Neuronal stem cell (in vitro differentiated cells): ENCODE measurements at regions not wholly inside any gene's neighbourhood (a gene's known extent, or its start where the extent isn't known, plus 50 kb on each side); places are given as distances from the start of the nearest gene placed in this dataset.
"Not testable (repeated sequence)": the region's sequence is repeated elsewhere in the genome, so short reads cannot be mapped to it uniquely, and the experiment has no call there.

ENCODE experiments used
- DNase-seq: peaks from one replicate; pipeline ENCODE4 v3.0.0-alpha.2; 2013; ENCODE audit warnings: low spot score
- H2AFZ ChIP-seq: one replicate; pipeline ENCODE4 v1.6.1; 2013; ENCODE audit warnings: mild to moderate bottlenecking, low read length, inconsistent platforms
- H2AK5ac ChIP-seq: 2 replicates; pipeline ENCODE4 v1.6.1; 2013; ENCODE audit warnings: low read depth, mild to moderate bottlenecking, inconsistent platforms, low read length, moderate library complexity, mixed read lengths
- H2BK120ac ChIP-seq: 2 replicates; pipeline ENCODE4 v1.6.1; 2013; ENCODE audit warnings: low read depth, mild to moderate bottlenecking, inconsistent platforms, low read length, moderate library complexity, mixed read lengths
- H2BK12ac ChIP-seq: one replicate; pipeline ENCODE4 v1.6.1; 2013; ENCODE audit warnings: low read length, inconsistent platforms
- H2BK15ac ChIP-seq: 2 replicates; pipeline ENCODE4 v1.6.1; 2013; ENCODE audit warnings: mild to moderate bottlenecking, low read length, inconsistent platforms, mixed read lengths
- H2BK5ac ChIP-seq: one replicate; pipeline ENCODE4 v1.6.1; 2013; ENCODE audit warnings: inconsistent platforms, mild to moderate bottlenecking, low read length, moderate library complexity
- H3K14ac ChIP-seq: one replicate; pipeline ENCODE4 v1.6.1; 2013; ENCODE audit warnings: low read length, inconsistent platforms
- H3K18ac ChIP-seq: 2 replicates; pipeline ENCODE4 v1.6.1; 2013; ENCODE audit warnings: low read length, inconsistent platforms
- H3K23ac ChIP-seq: 2 replicates; pipeline ENCODE4 v1.6.1; 2013; ENCODE audit warnings: low read depth, mild to moderate bottlenecking, mixed read lengths, low read length, inconsistent platforms; ENCODE audit not compliant: poor library complexity
- H3K27ac ChIP-seq: replicated peaks from 3 replicates; pipeline ENCODE4 v1.5.1; 2013; ENCODE audit warnings: low read length, inconsistent platforms
- H3K27me3 ChIP-seq, 3 experiments: 2 replicates each; pipeline ENCODE4 v1.6.1; 2013; ENCODE audit warnings: low read length in 3 of 3, mild to moderate bottlenecking in 2 of 3, inconsistent platforms in 1 of 3, low read depth in 1 of 3, mixed read lengths in 1 of 3, moderate library complexity in 1 of 3; ENCODE audit not compliant: control insufficient read depth in 3 of 3, insufficient read depth in 3 of 3
- H3K36me3 ChIP-seq, 2 donors: replicated peaks in 1 of 2; 2 replicates each; pipeline ENCODE4 v1.6.1; 2013; ENCODE audit warnings: low read length in 2 of 2; ENCODE audit not compliant: control insufficient read depth in 2 of 2, insufficient read depth in 2 of 2
- H3K4ac ChIP-seq: 2 replicates; pipeline ENCODE4 v1.6.1; 2013; ENCODE audit warnings: inconsistent platforms, mild to moderate bottlenecking, low read length, moderate library complexity
- H3K4me1 ChIP-seq, 2 donors: 1 replicate in 1 of 2; 2 replicates in 1 of 2; pipeline ENCODE4 v1.6.1; 2013; ENCODE audit warnings: low read length in 2 of 2, low read depth in 1 of 2; ENCODE audit not compliant: control insufficient read depth in 2 of 2, insufficient read depth in 1 of 2
- H3K4me2 ChIP-seq: one replicate; pipeline ENCODE4 v1.6.1; 2013; ENCODE audit warnings: mild to moderate bottlenecking, low read length, inconsistent platforms; ENCODE audit not compliant: insufficient read depth, poor library complexity, severe bottlenecking
- H3K4me3 ChIP-seq, 2 donors: 2 replicates each; pipeline ENCODE4 v1.5.1; 2013; ENCODE audit warnings: low read length in 2 of 2, mild to moderate bottlenecking in 2 of 2, inconsistent platforms in 1 of 2, moderate library complexity in 1 of 2
- H3K79me1 ChIP-seq: one replicate; pipeline ENCODE4 v1.6.1; 2013; ENCODE audit warnings: low read depth, mild to moderate bottlenecking, inconsistent platforms, low read length, moderate library complexity
- H3K9ac ChIP-seq: one replicate; pipeline ENCODE4 v1.6.1; 2013; ENCODE audit warnings: mild to moderate bottlenecking, low read depth, low read length, inconsistent platforms; ENCODE audit not compliant: poor library complexity
- H3K9me3 ChIP-seq, 2 donors: replicated peaks in 1 of 2; 2 replicates each; pipeline versions ENCODE3 to v1.6.1; 2013; ENCODE audit warnings: low read length in 2 of 2, mild to moderate bottlenecking in 2 of 2, inconsistent platforms in 1 of 2, low read depth in 1 of 2, mixed read lengths in 1 of 2, moderate library complexity in 1 of 2; ENCODE audit not compliant: control insufficient read depth in 2 of 2, insufficient read depth in 1 of 2
- H4K8ac ChIP-seq: one replicate; pipeline ENCODE4 v1.6.1; 2013; ENCODE audit warnings: low read depth, mild to moderate bottlenecking, inconsistent platforms, low read length, moderate library complexity
- H4K91ac ChIP-seq: one replicate; pipeline ENCODE4 v1.6.1; 2013; ENCODE audit warnings: low read length, low read depth, mild to moderate bottlenecking, inconsistent platforms; ENCODE audit not compliant: poor library complexity
- WGBS, 2 donors: extraction: QIAGEN DNeasy Blood & Tissue Kit; methylation state at CpG; one replicate each; pipeline ENCODE4 v1.1.7; 2013; ENCODE audit warnings: missing lambda C conversion rate in 2 of 2, mixed read lengths in 1 of 2; ENCODE audit not compliant: insufficient read length in 2 of 2, insufficient replicate concordance in 1 of 2; ENCODE audit errors: extremely low coverage in 2 of 2; 5-methylcytosine and 5-hydroxymethylcytosine counted together

- H3K79me1 ChIP-seq, H3K9ac ChIP-seq, H3K18ac ChIP-seq, H4K8ac ChIP-seq, H2AFZ ChIP-seq, H3K9me3 ChIP-seq, H3K36me3 ChIP-seq, H3K4me2 ChIP-seq, H3K4ac ChIP-seq, H3K27me3 ChIP-seq, H3K14ac ChIP-seq, H3K4me3 ChIP-seq, H4K91ac ChIP-seq, DNase-seq, H2BK5ac ChIP-seq, H2AK5ac ChIP-seq, H2BK120ac ChIP-seq, H2BK15ac ChIP-seq, H3K27ac ChIP-seq, H2BK12ac ChIP-seq, H3K23ac ChIP-seq: not testable (repeated sequence)
- H3K4me1 ChIP-seq = peaks cover 3 to 11% of the 10 kb centered on the region in 2 donors
- no CpG with 5 or more reads among the region's 4 CpGs for WGBS, 2 donors
Measured at GRCh38 chr12:107517816-107518215, 167.8 kb upstream of the PWP1 start.

DNA sequence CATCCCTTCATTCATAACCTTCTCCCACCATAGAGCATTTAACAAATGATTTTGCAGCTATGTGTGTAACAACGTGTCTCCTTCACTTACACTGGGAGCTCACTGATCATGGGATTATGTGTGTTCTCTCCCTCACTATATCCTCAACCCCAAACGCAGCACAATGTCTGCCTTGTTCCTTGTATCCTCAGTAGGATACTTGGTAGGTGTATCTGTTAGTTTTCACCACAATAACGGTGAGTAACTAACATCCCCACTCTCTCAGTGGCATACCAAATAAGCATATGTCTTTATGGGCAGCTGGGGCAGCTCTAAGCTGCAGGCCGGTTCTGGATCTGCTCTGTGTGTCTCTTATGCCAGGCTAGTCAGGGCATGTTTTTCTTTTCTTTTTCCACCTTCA, 166.7 kb upstream of the PWP1 start:
- no peak overlapping the region for H4K8ac ChIP-seq
- H3K4me3 ChIP-seq = no peak overlapping the region
- peaks cover 0 to 1% of the 10 kb centered on the region in 2 donors for H3K9me3 ChIP-seq
- no peak overlapping the region for H3K4me2 ChIP-seq
- H2AFZ ChIP-seq = no peak overlapping the region
- no peak overlapping the region for H2BK120ac ChIP-seq
- H3K18ac ChIP-seq = no peak overlapping the region
- H3K23ac ChIP-seq = no peak overlapping the region
- H3K4me1 ChIP-seq = peaks cover 3 to 11% of the 10 kb centered on the region in 2 donors
- H2BK5ac ChIP-seq = no peak overlapping the region
- H3K79me1 ChIP-seq = no peaks in the 10 kb centered on the region
- H2BK12ac ChIP-seq = no peak overlapping the region
- no peak for DNase-seq
- no peak overlapping the region for H2BK15ac ChIP-seq
- no peak overlapping the region for H3K27ac ChIP-seq
- no peaks in the 10 kb centered on the region for H3K27me3 ChIP-seq
- H3K14ac ChIP-seq = no peak overlapping the region
- no peaks in the 10 kb centered on the region for H3K36me3 ChIP-seq
- no peak overlapping the region for H4K91ac ChIP-seq
- no peak overlapping the region for H2AK5ac ChIP-seq
- H3K4ac ChIP-seq = no peak overlapping the region
- no CpG with 5 or more reads among the region's 4 CpGs for WGBS, 2 donors
- no peak overlapping the region for H3K9ac ChIP-seq

GRCh38 chr12:107519906-107520859, 165.4 kb upstream of the PWP1 start:
- WGBS, 2 donors = no CpG with 5 or more reads among the region's 19 CpGs
- DNase-seq = no peak

DNA sequence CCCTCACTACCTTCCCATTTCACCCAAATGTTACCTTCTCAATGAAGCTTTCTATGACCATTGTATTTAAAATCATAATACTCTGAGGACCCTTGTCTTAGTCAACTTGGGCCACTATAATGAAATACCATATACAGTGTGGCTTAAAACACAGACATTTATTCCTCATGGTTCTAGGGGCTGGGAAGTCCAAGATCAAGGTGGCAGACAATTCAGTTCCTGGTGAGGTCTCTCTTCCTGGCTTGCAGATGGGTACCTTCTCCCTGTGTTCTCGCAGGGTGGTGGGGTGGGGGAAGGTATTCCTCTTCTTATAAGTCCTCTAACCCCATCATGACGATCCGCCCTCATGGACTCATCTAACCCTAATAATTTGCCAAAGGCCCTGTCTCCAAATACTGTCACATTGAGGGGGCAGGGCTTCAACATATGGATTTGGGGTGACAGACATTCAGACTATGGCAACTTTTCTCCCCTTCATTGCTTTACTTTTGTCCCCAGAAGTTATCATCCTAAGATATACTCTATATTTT, 163.7 kb upstream of the PWP1 start:
- H3K9ac ChIP-seq = no peak overlapping the region
- peaks cover 0 to 5% of the 10 kb centered on the region in 2 donors for H3K4me1 ChIP-seq
- no peak overlapping the region for H2BK12ac ChIP-seq
- no peak overlapping the region for H2BK15ac ChIP-seq
- no peak overlapping the region for H3K4me2 ChIP-seq
- H3K4me3 ChIP-seq = no peak overlapping the region
- no peak overlapping the region for H4K91ac ChIP-seq
- no peaks in the 10 kb centered on the region for H3K27me3 ChIP-seq
- H2BK5ac ChIP-seq = no peak overlapping the region
- no peaks in the 10 kb centered on the region for H3K36me3 ChIP-seq
- DNase-seq = no peak
- no peak overlapping the region for H3K18ac ChIP-seq
- H3K79me1 ChIP-seq = no peaks in the 10 kb centered on the region
- no CpG with 5 or more reads among the region's 3 CpGs for WGBS, 2 donors
- no peaks in the 10 kb centered on the region for H3K9me3 ChIP-seq
- H2AK5ac ChIP-seq = no peak overlapping the region
- H3K23ac ChIP-seq = no peak overlapping the region
- H3K4ac ChIP-seq = no peak overlapping the region
- H3K14ac ChIP-seq = no peak overlapping the region
- no peak overlapping the region for H2AFZ ChIP-seq
- no peak overlapping the region for H2BK120ac ChIP-seq
- no peak overlapping the region for H4K8ac ChIP-seq
- no peak overlapping the region for H3K27ac ChIP-seq

More at GRCh38 chr12:107519906-107520859, 165.4 kb upstream of the PWP1 start:
- Histone ChIP-seq H3K4me2 (no peak overlapping the region), H3K14ac (no peak overlapping the region), H2BK120ac (no peak overlapping the region), H3K79me1 (no peaks in the 10 kb centered on the region), H4K91ac (peak overlapping the region; percentile 35), H3K36me3 (no peaks in the 10 kb centered on the region), H3K9me3 (peaks cover 0 to 1% of the 10 kb centered on the region in 2 donors), H3K9ac (no peak overlapping the region), H2BK5ac (no peak overlapping the region), H2BK15ac (no peak overlapping the region), H2BK12ac (no peak overlapping the region), H2AK5ac (peak overlapping the region; percentile 56), H3K4me3 (no peak overlapping the region), H3K23ac (no peak overlapping the region), H3K4me1 (peaks cover 3 to 10% of the 10 kb centered on the region in 2 donors), H3K27ac (no peak overlapping the region), H3K18ac (no peak overlapping the region), H4K8ac (no peak overlapping the region), H3K27me3 (no peaks in the 10 kb centered on the region), H2AFZ (peak overlapping the region; percentile 15), H3K4ac (no peak overlapping the region)
